SKM-1 (cell line): ENCODE measurements at regions not wholly inside any gene's neighbourhood (a gene's known extent, or its start where the extent isn't known, plus 50 kb on each side); places are given as distances from the start of the nearest gene placed in this dataset.

Source experiments
- DNase-seq: peaks from one replicate; lab custom pipeline; 2025; ENCODE audit not compliant: unreplicated experiment; lab: John Stamatoyannopoulos, UW

DNA sequence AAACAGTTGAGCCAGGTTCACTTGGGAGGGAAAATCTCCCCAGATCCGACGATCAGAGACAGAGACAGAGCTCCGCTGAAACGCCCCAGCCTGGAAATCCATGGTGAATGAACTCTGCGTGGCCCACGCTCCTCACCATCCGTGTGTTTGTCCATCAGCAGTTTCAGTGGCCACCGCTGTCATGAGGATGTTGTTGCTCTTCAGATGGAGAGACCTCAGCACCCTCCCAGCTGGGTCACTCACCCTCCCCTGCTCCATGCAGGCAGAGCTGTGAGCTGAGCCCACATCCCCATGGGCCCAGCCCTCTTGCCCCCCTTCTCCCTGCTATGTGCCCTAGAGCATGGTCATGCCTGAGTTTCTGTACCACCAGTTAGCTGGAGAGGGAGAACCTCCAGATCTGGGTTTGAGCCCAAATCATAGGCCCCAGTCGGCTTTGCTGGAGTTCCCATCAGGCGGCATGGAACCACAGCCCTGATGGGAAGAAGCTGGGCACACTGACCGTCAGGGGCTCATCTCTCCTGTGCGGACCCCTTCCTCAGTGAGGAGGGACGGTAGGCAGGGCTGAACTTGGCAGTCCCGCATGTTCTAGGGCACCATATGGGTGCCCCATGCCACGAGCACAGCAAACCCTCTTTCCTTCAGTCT is 154.4 kb upstream of the COL5A1 start:
- no peak for DNase-seq

DNA sequence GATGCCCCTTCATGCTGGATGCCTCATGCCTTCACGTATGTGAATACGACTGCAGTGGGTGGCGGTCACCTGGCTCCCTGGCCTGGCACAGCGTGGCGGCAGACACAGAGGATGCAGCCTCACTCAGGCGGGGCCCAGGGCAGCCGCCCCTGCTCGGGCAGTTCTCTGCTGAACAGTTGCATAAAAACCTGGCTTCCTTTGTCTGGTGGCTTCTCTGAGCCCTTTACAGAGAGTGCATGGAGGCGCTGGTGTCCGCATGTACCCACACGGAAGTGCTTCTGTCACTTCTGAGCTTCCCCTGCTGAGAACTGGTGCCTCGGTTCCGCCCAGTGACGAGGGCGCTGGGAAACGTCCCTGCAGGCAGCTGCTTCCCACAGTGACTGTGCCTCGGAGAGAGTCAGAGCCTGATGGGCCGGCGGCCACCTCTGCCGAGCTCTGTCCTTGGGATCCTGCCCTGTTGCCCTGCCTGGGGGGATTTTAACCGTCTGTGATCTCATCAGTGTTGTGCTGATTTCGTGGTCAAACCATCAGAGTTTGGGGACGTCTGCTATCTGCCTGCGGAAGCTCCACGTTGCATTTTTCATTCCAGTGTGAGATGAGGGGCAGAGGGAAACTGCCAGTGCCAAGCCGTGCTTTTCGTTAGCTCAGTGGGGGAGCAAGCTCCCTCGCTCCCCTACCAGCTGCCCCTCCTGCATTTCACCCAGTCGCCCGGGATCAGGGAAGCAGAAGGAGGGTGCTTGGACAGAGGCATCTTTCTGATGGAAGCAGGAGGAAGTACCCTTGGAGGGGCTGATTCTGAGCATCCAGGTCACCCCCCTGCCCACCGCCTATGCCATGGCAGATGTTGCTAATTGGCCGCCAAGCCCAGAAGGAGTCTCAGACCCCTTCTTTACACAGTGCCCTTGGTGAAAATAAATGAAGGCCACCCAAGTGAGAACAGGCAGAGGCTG is 153.0 kb upstream of the COL5A1 start:
- no peak for DNase-seq

DNA sequence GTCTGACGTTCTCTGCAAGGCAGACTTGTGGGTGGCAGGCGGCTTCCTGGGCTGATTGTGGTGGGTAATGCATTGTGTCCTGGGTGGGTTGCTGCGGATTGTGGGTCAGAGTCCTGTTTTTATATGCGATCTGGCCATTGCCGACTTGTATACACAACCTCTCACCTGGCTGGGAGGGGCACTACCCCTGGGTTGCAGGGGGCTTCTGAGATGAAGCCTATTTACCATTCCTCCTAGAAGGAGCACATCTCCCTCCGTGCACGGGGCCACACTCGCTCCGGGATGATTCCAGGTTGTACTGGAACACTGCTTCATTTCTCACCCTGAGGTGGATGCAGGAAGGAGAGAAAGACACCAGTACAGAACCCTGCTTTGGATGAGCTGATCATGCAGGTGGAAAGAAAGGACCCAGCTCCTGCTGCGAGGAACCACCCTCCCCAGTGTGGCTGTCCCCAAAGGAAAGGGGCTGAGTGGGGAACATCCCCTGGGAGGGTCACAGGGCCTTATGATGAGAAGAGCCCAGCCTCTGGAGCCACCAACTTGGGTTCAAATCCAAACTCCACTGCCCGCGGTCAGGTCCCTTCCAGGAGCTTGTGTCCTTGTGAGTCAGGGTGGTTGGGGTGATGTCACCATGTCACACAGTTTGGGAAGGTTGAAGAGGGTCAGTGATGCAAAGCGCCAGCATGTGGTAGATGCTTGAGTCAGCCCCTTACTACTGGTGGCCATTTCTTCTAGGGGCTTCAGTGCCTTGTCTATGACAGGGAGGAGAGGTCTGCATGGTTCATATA is 151.8 kb upstream of the COL5A1 start:
- no peak for DNase-seq

- DNase-seq, result no peak
Observed at GRCh38 chr9:134490446-134490845, 151.2 kb upstream of the COL5A1 start.

GRCh38 chr9:134491196-134491835 is 150.3 kb upstream of the COL5A1 start:
- no peak for DNase-seq

DNA sequence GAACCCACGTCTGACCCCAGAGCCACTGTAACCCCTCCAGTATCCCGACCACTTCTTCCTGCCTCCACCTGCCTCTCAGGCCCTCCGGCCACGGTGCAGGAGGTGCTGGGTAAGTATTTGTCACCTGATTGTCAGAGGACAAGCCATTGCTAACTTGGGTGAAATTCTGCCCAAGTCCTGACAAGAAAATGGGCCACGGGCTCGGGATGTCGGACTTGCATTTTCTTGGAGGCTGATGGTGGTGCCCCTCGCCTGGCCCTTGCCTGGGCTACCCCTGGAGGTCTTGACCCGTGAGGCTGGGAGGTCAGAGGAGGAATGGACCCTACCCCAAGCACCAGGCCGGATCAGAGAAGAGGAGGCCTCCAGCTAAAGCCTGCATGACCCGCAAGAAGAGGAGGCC is 149.7 kb upstream of the COL5A1 start:
- DNase-seq, result no peak

GRCh38 chr9:134492281-134492691 is 149.3 kb upstream of the COL5A1 start:
- no peak for DNase-seq

- DNase-seq, result no peak
Observed at GRCh38 chr9:134492721-134493460, 148.7 kb upstream of the COL5A1 start.

DNA sequence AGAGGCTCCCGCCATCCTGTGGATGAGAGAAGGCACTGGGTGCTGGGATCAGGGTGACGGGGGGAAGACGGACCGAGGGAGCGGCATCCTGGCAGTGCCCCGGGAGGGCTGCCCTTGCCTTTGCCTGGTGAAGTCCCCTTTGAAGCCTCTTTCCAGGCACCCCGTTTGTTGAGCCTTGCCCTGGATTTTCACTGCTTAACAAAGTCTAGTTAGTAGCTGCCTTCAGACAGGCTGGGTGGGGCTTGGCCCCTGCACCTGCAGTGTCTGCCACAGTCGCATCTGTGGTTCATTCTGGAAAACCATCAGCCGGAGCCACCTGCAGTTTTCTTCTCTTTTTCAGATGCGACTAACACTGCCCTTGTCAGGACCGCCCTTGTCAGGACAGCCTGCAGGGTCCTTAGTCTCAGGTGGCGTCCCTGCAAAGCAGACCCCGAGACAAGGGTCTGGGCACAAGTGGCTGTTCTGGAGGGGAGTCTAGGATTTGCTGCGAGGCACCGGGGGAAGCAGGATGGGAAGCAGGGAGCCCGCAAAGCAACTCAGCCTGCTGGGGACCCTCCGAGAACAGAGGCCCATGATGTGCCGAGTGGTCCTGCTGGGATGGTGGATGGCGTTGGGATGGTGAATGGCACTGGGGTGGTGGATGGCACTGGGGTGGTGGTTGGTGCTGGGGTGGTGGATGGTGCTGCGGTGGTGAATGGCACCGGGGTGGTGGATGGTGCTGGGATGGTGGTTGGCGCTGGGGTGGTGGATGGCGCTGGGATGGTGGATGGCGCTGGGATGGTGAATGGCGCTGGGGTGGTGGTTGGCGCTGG is 147.9 kb upstream of the COL5A1 start:
- no peak for DNase-seq

DNA sequence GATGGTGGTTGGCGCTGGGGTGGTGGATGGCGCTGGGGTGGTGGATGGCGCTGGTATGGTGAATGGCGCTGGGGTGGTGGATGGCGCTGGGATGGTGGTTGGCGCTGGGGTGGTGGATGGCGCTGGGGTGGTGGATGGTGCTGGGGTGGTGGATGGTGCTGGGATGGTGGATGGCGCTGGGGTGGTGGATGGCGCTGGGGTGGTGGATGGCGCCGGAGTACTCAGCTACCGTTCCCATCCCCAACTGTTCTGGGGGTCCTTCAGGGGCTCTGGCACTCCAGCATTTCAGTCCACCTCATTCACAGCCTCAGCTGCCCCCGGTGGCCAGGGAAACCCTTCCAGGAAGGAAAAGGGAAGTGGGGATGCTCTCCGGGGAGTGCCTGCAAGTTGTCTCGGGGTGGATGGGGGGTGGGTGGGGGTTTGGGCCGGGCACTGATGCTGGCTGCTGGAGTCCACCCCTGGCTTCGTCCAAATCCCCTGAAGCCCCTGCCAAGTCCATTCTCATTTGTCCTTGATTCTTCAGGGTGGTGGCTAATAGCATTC is 147.3 kb upstream of the COL5A1 start:
- DNase-seq, result no peak

- DNase-seq, result no peak
Observed at GRCh38 chr9:134494905-134495304, 146.7 kb upstream of the COL5A1 start.

DNA sequence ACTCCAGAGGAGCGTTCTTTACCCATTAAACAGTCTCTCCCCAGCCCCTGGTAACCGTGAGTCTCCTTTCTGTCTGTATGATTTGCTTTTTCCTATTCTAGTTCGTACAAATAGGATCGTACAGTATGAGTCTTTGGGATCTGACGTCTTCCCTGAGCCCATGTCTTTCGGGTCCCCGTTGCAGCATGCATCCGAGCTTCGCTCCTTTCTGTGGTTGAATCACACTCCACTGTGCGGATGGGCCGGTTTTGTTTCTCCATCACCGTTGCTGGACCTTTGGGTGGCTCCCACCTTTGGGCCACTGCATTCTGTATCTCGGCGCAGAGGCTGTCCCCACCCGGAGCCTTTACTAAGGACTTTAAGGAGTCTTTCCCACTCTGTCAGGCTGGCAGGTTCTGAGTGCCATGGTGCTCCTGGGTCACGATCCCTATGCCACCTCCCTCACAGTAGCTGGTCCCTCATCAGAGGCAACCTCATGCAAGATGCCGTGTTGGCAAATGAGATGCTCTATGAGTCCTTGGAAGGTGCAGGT is 145.7 kb upstream of the COL5A1 start:
- no peak for DNase-seq

DNA sequence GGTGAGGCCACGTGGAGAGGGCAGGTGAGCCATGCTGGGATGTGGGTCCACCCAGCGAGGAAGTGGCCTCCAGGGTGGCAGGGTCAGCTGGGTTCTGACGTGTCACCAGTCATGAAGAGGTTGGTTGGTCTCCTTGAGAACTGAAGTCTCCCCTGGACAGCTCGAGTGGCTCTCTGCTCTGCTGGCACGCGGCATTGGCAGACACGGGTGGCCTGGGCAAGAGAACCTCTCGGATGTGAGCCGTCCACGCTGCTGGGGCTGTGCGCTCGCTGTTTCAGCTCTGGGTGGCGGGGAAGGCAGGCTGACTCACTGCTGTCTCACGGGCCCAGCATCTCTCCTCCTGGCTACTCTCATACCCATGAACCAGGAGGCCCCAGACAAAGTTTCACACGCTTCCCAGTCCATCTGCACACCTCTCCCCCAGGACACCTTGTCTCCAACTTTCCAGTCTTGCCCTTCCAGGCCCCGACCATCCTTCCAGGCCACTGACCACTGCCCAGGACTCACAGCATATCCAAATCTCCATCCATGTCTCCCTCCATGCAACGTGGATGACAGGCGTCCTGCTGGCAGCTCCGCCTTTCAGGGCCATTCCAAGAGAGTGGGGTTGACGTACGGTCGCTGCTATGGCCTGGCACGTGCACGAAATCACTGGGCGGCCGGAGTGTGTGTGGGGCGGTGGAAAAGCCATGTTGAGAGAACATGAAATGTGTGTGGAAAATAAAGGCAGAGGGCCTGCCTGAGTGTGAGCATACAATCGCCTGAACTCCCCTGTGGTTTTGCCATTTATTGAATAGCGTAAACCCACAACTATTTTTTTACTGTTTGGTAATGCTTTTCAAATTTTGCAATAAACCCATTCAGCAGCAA is 145.0 kb upstream of the COL5A1 start:
- DNase-seq, result no peak

GRCh38 chr9:134497283-134497860 is 144.2 kb upstream of the COL5A1 start:
- DNase-seq, result no peak

DNA sequence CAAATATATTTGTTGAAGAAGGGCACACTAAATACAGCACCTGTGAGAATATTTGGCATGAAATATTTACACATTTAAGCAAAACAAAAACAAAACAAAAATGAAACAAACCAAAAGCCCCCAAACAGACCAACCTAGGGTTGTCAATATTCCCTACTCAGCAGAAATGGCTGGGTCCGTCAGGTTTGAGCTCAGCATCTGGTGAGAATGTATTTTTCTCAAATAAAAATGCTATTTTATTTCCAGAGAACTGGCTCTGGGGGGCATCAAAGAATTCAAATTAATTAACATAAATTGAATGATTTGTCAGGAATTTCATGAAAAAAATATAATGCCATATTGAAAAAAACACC is 142.8 kb upstream of the COL5A1 start:
- no peak for DNase-seq

- DNase-seq, result no peak
Observed at GRCh38 chr9:134500931-134501760, 140.5 kb upstream of the COL5A1 start.

- no peak for DNase-seq
Observed at GRCh38 chr9:134501761-134502265, 139.8 kb upstream of the COL5A1 start.
